H1 (cell line): ENCODE measurements at regions not wholly inside any gene's neighbourhood (a gene's known extent, or its start where the extent isn't known, plus 50 kb on each side); places are given as distances from the start of the nearest gene placed in this dataset.

Source experiments
- CTCF ChIA-PET: fragments of 300-600 bp; sonication (Branson Sonifier 250); formaldehyde crosslinking; loops from one replicate; lab custom pipeline; 2021; ENCODE audit not compliant: partially characterized antibody; lab: Charles Lee
- POLR2A ChIA-PET: fragments of 300-600 bp; sonication (Branson Sonifier 250); formaldehyde crosslinking; loops from one replicate; lab custom pipeline; 2021; ENCODE audit warnings: inconsistent platforms; ENCODE audit not compliant: partially characterized antibody; lab: Charles Lee
- DNase-seq, 2 experiments: peaks; one replicate each; pipeline versions ENCODE4 v3.0.0 to v3.0.0-alpha.2; 2010 to 2022; ENCODE audit warnings: low spot score in 2 of 2, low read depth in 1 of 2, mixed read lengths in 1 of 2
- FAIRE-seq: peaks from 2 replicates; lab custom pipeline; 2011; peaks lifted over from hg19 to GRCh38; lab: Jason Lieb, UNC
- H2AFZ ChIP-seq: 2 replicates; pipeline ENCODE4 v1.8.1; 2012; ENCODE audit warnings: low read length, inconsistent platforms
- H2AK5ac ChIP-seq: 2 replicates; pipeline ENCODE4 v1.6.1; 2013; ENCODE audit warnings: low read depth, low read length
- H2BK120ac ChIP-seq: replicated peaks from 2 replicates; pipeline ENCODE3; 2013; ENCODE audit warnings: low read depth, low read length, inconsistent platforms
- H2BK12ac ChIP-seq: 2 replicates; pipeline ENCODE4 v1.6.1; 2013; ENCODE audit warnings: low read depth, low read length
- H2BK15ac ChIP-seq: 2 replicates; pipeline ENCODE4 v1.6.1; 2013; ENCODE audit warnings: low read length
- H2BK20ac ChIP-seq: 2 replicates; pipeline ENCODE4 v1.6.1; 2013; ENCODE audit warnings: low read length
- H2BK5ac ChIP-seq: 2 replicates; pipeline ENCODE4 v1.6.1; 2013; ENCODE audit warnings: low read depth, low read length
- H3K14ac ChIP-seq: 2 replicates; pipeline ENCODE4 v1.6.1; 2013; ENCODE audit warnings: inconsistent platforms; ENCODE audit not compliant: insufficient read length
- H3K18ac ChIP-seq: 2 replicates; pipeline ENCODE4 v1.6.1; 2013; ENCODE audit warnings: low read length; ENCODE audit errors: extremely low read depth
- H3K23ac ChIP-seq: 2 replicates; pipeline ENCODE4 v1.6.1; 2013; ENCODE audit warnings: inconsistent platforms; ENCODE audit not compliant: insufficient read length
- H3K23me2 ChIP-seq: 2 replicates; pipeline ENCODE4 v1.6.1; 2013; ENCODE audit warnings: low read depth, low read length
- H3K27ac ChIP-seq: 2 replicates; pipeline ENCODE4 v1.6.1; 2011; ENCODE audit warnings: low read depth, low read length, inconsistent platforms
- H3K27me3 ChIP-seq, 4 experiments: replicated peaks in 1 of 4; 1 replicate in 1 of 4; 2 replicates in 3 of 4; pipeline versions ENCODE4 v1.6.1 to v1.8.1; 2011 to 2013; ENCODE audit warnings: low read length in 3 of 4, mild to moderate bottlenecking in 3 of 4, inconsistent platforms in 2 of 4, mixed read lengths in 2 of 4, moderate library complexity in 1 of 4; ENCODE audit not compliant: control insufficient read depth in 3 of 4, insufficient read depth in 3 of 4; ENCODE audit errors: extremely low read depth in 1 of 4
- H3K36me3 ChIP-seq, 4 experiments: 2 replicates each; pipeline versions ENCODE4 v1.6.1 to v1.8.1; 2011 to 2013; ENCODE audit warnings: mild to moderate bottlenecking in 4 of 4, low read length in 3 of 4, moderate library complexity in 2 of 4, control low read depth in 1 of 4, inconsistent platforms in 1 of 4; ENCODE audit not compliant: insufficient read depth in 4 of 4, control insufficient read depth in 2 of 4
- H3K4ac ChIP-seq: replicated peaks from 2 replicates; pipeline ENCODE3; 2013; ENCODE audit warnings: low read length, low read depth, mixed read lengths, inconsistent platforms; ENCODE audit not compliant: insufficient read length
- H3K4me1 ChIP-seq, 4 experiments: replicated peaks in 1 of 4; 1 replicate in 1 of 4; 2 replicates in 3 of 4; pipeline versions ENCODE4 v1.6.1 to v1.8.1; 2011 to 2013; ENCODE audit warnings: low read length in 3 of 4, inconsistent platforms in 2 of 4, mixed read lengths in 1 of 4; ENCODE audit not compliant: insufficient read depth in 4 of 4, control insufficient read depth in 3 of 4
- H3K4me2 ChIP-seq, 2 experiments: 2 replicates each; pipeline versions ENCODE4 v1.6.1 to v1.8.1; 2011 to 2013; ENCODE audit warnings: low read depth in 2 of 2, low read length in 2 of 2, control low read depth in 1 of 2, inconsistent platforms in 1 of 2, mild to moderate bottlenecking in 1 of 2; ENCODE audit not compliant: insufficient read depth in 1 of 2
- H3K4me3 ChIP-seq, 4 experiments: fragments of 200-600, 300-600 bp in 1 of 4; sonication (generic), shearing (Covaris generic), sonication (Bioruptor Twin) in 1 of 4; 2 replicates each; pipeline versions ENCODE4 v1.5.1 to v1.8.1; 2011 to 2016; ENCODE audit warnings: low read length in 4 of 4, low read depth in 3 of 4, control low read depth in 2 of 4, inconsistent platforms in 2 of 4, mild to moderate bottlenecking in 2 of 4, mixed read lengths in 1 of 4, moderate library complexity in 1 of 4; ENCODE audit not compliant: insufficient read depth in 2 of 4; ENCODE audit errors: extremely low read depth in 1 of 4
- H3K56ac ChIP-seq: replicated peaks from 2 replicates; pipeline ENCODE3; 2013; ENCODE audit warnings: low read depth, mild to moderate bottlenecking, mixed read lengths, low read length, inconsistent platforms; ENCODE audit not compliant: insufficient read length
- H3K79me1 ChIP-seq: 2 replicates; pipeline ENCODE4 v1.6.1; 2013; ENCODE audit warnings: low read depth, low read length, control low read depth
- H3K79me2 ChIP-seq, 2 experiments: 2 replicates each; pipeline versions ENCODE4 v1.6.1 to v1.8.1; 2012 to 2013; ENCODE audit warnings: low read length in 2 of 2, mild to moderate bottlenecking in 2 of 2, inconsistent platforms in 1 of 2; ENCODE audit not compliant: insufficient read depth in 2 of 2, control insufficient read depth in 1 of 2
- H3K9ac ChIP-seq, 4 experiments: replicated peaks in 1 of 4; 1 replicate in 1 of 4; 2 replicates in 3 of 4; pipeline versions ENCODE4 v1.6.1 to v1.8.1; 2011 to 2013; ENCODE audit warnings: low read depth in 3 of 4, low read length in 3 of 4, control low read depth in 2 of 4, mild to moderate bottlenecking in 2 of 4, moderate library complexity in 2 of 4, inconsistent platforms in 1 of 4; ENCODE audit errors: extremely low read depth in 1 of 4
- H3K9me3 ChIP-seq, 2 experiments: 2 replicates each; pipeline versions ENCODE4 v1.6.1 to v1.8.1; 2012 to 2013; ENCODE audit warnings: mild to moderate bottlenecking in 2 of 2, moderate library complexity in 2 of 2, control low read depth in 1 of 2, inconsistent platforms in 1 of 2, low read depth in 1 of 2, low read length in 1 of 2, mixed read lengths in 1 of 2; ENCODE audit not compliant: insufficient read depth in 2 of 2
- H4K20me1 ChIP-seq, 2 experiments: replicated peaks in 1 of 2; 2 replicates each; pipeline versions ENCODE3 to v1.8.1; 2011 to 2013; ENCODE audit warnings: inconsistent platforms in 2 of 2, low read length in 2 of 2, mild to moderate bottlenecking in 1 of 2; ENCODE audit not compliant: insufficient read depth in 2 of 2, control insufficient read depth in 1 of 2
- H4K5ac ChIP-seq: 2 replicates; pipeline ENCODE4 v1.6.1; 2013; ENCODE audit warnings: low read length, low read depth, mixed read lengths, inconsistent platforms; ENCODE audit not compliant: insufficient read length
- H4K8ac ChIP-seq: 2 replicates; pipeline ENCODE4 v1.8.0; 2013; ENCODE audit warnings: mild to moderate bottlenecking, moderate library complexity, low read length, inconsistent platforms; ENCODE audit not compliant: insufficient read depth; ENCODE audit errors: extremely low read depth
- H4K91ac ChIP-seq: replicated peaks from 2 replicates; pipeline ENCODE3; 2013; ENCODE audit warnings: low read length, mixed read lengths, inconsistent platforms; ENCODE audit not compliant: insufficient read length
- CTBP2 ChIP-seq: IDR thresholded peaks from 2 replicates; pipeline ENCODE4 v1.7.0; 2011; ENCODE audit warnings: borderline replicate concordance, mild to moderate bottlenecking, moderate library complexity, mixed read lengths, low read length; ENCODE audit not compliant: insufficient read depth, insufficient read length
- GABPA ChIP-seq: IDR thresholded peaks from 2 replicates; pipeline ENCODE4 v1.6.1; 2011; ENCODE audit warnings: mild to moderate bottlenecking, low read length, moderate library complexity, borderline replicate concordance; ENCODE audit not compliant: insufficient read depth
- KDM4A ChIP-seq: IDR thresholded peaks from one replicate; pipeline ENCODE4 v1.7.1; 2012; ENCODE audit warnings: low read depth, mild to moderate bottlenecking, moderate library complexity, low read length, inconsistent platforms; ENCODE audit not compliant: severe bottlenecking
- KDM5A ChIP-seq: fragments of 200-600 bp; IDR thresholded peaks from 2 replicates; pipeline ENCODE4 v1.7.1; 2012; ENCODE audit warnings: mild to moderate bottlenecking, low read length, inconsistent platforms, mixed read lengths
- NRF1 ChIP-seq: IDR thresholded peaks from 2 replicates; pipeline ENCODE4 v1.6.1; 2011; ENCODE audit warnings: mild to moderate bottlenecking, low read depth, low read length, improper control_type of control experiment
- POLR2A ChIP-seq, 2 experiments: IDR thresholded peaks; 1 replicate in 1 of 2; 2 replicates in 1 of 2; pipeline ENCODE4 v1.6.1; 2011; ENCODE audit warnings: low read depth in 2 of 2, low read length in 2 of 2, mild to moderate bottlenecking in 2 of 2; ENCODE audit errors: control extremely low read depth in 1 of 2
- SAP30 ChIP-seq: fragments of 300-600 bp; sonication (generic); IDR thresholded peaks from 2 replicates; pipeline ENCODE4 v1.7.1; 2012; ENCODE audit warnings: low read length, moderate library complexity, mild to moderate bottlenecking, inconsistent platforms; ENCODE audit not compliant: insufficient read depth, insufficient replicate concordance
- SIRT6 ChIP-seq: IDR thresholded peaks from one replicate; pipeline ENCODE4 v1.7.1; 2012; ENCODE audit warnings: low read length, inconsistent platforms
- TAF1 ChIP-seq: IDR thresholded peaks from 2 replicates; pipeline ENCODE4 v1.6.1; 2011; ENCODE audit warnings: mild to moderate bottlenecking, low read depth, low read length
- WGBS, 2 experiments: shearing (Covaris generic) in 1 of 2; methylation state at CpG; one replicate each; pipeline versions ENCODE4 v1.1.6 to v1.1.7; 2013 to 2015; ENCODE audit warnings: low lambda C conversion rate in 2 of 2, mixed read lengths in 2 of 2, inconsistent platforms in 1 of 2, low coverage in 1 of 2, missing lambda C conversion rate in 1 of 2; ENCODE audit not compliant: insufficient replicate concordance in 2 of 2, insufficient coverage in 1 of 2, insufficient read length in 1 of 2; ENCODE audit errors: extremely low coverage in 1 of 2, missing lambda C conversion rate in 1 of 2; 5-methylcytosine and 5-hydroxymethylcytosine counted together
- TF ChIP-seq, protein P1 (sequence below): IDR thresholded peaks from 2 replicates; pipeline ENCODE4 v1.6.1; 2011; ENCODE audit warnings: low read length, improper control_type of control experiment

DNA sequence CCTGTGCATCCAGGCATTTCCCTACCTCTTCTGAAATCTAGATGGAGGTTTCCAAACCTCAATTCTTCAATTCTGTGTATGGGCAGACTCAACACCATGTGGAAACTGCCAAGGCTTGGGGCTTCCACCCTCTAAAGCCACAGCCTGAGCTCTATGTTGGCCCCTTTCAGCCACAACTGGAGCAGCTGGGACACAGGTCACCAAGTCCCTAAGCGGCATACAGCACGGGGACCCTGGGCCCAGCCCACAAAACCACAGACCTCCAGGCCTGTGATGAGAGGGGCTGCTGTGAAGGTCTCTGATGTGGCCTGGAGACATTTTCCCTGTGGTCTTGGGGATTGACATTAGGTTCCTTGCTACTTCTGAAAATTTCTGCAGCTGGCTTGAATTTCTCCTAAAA lies 255.4 kb downstream of the TDRD15 start:
- Histone ChIP-seq H2AFZ (no peak overlapping the region), H3K4me1 (no peaks in the 10 kb centered on the region), H4K8ac (no peak overlapping the region), H2BK15ac (no peak overlapping the region), H3K4me3 (no peak overlapping the region), H2BK12ac (no peak overlapping the region), H4K20me1 (no peaks in the 10 kb centered on the region), H4K5ac (no peak overlapping the region), H3K14ac (no peak overlapping the region), H3K18ac (no peak overlapping the region), H2BK20ac (no peak overlapping the region), H3K9ac (no peak overlapping the region), H3K4me2 (no peak overlapping the region), H2AK5ac (no peak overlapping the region), H3K4ac (no peak overlapping the region), H2BK5ac (no peak overlapping the region), H3K79me2 (no peaks in the 10 kb centered on the region), H4K91ac (no peak overlapping the region), H3K79me1 (no peaks in the 10 kb centered on the region), H3K23me2 (no peaks in the 10 kb centered on the region), H3K27me3 (no peaks in the 10 kb centered on the region), H3K56ac (no peak overlapping the region), H3K27ac (no peak overlapping the region), H3K9me3 (no peaks in the 10 kb centered on the region), H2BK120ac (no peak overlapping the region), H3K36me3 (no peaks in the 10 kb centered on the region), H3K23ac (no peak overlapping the region)
- FAIRE-seq: no peak
- DNase-seq: no peak
- ChIA-PET CTCF (interaction anchor here (0.6 kb wide), 1 partner anchor 436 kb away, joined by 4 read pairs; no protein-coding TSS in a partner anchor), POLR2A (no interaction called here)
- 100% methylated on average over 2 of the region's 2 CpGs; no CpG with 5 or more reads in 1 of the 2 experiments for WGBS, 2 experiments
- TF ChIP-seq TAF1 (no peak), POLR2A (IDR thresholded peaks at IDR 0.05; ENCODE audit: control extremely low read depth in 1 of 2, low read depth in 2 of 2, low read length in 2 of 2) (no peak), NRF1 (no peak), GABPA (no peak), CTBP2 (no peak), SAP30 (no peak), KDM5A (no peak), KDM4A (no peak), SIRT6 (no peak)
- TF ChIP-seq, protein P1, sequence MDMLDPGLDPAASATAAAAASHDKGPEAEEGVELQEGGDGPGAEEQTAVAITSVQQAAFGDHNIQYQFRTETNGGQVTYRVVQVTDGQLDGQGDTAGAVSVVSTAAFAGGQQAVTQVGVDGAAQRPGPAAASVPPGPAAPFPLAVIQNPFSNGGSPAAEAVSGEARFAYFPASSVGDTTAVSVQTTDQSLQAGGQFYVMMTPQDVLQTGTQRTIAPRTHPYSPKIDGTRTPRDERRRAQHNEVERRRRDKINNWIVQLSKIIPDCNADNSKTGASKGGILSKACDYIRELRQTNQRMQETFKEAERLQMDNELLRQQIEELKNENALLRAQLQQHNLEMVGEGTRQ: no peak
